ENCODE measurements at regions not wholly inside any gene's neighbourhood (a gene's known extent, or its start where the extent isn't known, plus 50 kb on each side); places are given as distances from the start of the nearest gene placed in this dataset.
"Not testable (repeated sequence)": the region's sequence is repeated elsewhere in the genome, so short reads cannot be mapped to it uniquely, and the experiment has no call there.

DNA sequence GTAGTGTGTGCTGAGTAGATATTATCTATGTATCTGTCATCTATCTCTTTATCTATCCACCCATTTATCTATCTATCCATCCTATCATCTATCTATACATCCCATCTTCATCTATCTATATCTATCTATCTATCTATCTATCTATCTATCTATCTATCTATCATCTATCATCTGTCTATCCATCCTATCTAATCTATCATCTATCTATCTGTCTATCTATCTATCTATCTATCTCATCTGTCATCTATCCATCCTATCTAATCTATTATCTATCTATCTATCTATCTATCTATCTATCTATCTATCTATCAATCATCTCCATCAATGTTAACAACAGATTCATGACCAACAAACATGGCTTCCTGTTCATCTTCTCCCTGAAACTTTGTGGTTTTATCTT is 90.5 kb upstream of the SLC24A3 start:
- no peak for DNase-seq

DNA sequence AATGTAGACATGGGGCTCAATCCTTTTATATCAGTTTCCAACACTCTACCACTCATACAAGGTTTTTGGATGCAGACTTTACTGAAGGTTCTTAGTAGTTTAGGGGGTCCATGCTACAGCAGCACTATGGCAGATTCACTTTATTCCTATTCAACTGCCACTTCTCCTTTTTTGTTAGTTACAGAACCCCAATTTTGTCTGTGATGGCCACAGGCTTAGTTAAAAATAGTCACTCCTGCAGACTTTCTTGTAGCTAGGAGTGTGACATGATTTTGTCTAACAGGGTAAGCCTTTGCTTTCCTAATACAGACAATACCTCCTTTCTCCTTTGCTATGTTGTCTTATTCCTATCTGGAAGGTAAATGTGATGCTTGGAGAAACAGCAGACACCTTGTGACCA is 90.0 kb upstream of the SLC24A3 start:
- no peak for DNase-seq

DNA sequence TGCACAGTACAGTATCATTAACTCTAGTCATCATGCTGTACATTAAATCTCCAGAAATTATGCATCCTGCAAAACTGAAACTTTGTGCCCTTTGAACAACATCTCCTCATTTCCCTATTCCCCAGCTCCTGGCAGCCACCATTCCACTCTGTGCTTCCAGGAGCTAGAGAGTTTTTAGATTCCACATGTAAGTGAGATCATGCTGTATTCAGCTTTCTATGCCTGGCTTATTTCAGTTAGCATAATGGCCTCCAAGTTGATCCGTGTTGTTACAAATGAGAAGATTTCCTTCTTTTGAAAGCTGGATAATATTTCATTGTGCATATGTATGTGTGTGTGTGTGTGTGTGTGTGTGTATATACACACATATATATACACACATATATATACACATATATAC is 86.9 kb upstream of the SLC24A3 start:
- no peak for DNase-seq

DNA sequence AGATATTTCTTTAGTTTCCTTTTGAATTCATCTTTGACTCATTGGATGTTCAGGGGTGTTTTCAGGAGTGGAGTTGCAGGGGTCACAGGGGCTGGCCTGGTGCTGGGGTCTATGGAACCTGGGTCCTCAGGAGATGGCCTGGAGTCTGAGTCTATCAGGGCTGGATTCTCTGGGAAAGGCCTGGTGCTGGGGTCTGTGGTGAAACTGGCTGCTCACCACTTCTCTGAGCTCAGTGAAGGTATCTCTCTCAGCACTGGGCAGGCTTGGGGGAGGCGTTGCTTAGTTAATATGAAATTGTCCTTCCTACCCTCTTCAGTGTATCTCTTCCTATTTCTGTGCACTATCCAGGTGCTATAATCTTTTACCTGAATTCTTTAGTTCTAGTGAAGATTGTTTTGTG is 83.1 kb upstream of the SLC24A3 start:
- no peak for DNase-seq

DNA sequence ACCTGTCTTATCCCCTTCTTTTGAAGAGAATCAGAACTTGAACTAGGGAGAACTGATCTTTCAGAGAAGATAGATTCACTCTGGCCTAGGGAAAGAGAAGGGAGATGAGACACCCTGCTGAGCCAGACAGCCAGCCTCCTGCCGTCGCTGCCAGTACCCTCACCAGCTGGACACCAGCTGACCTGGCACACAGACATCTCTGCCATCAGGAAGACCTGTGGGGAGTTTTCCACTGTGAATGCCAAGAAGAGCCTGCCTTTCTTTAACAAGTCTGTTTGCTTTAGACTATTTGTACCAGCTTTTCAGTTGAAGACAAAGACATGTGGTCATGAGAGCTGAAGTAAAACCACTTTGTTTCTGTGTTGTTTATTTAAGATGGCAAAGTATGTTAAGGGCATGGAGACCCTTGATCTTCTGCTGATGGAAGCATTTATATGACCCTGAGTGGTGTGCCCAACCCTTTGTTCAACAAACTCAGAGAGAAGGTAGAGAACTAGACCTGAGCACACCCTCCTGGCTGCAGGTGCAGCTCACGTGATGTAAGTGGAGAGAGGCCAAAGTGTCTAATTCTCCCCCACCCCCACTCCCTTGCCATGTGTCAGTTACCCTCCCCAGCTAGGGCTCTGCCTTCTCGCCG is 82.3 kb upstream of the SLC24A3 start:
- no peak for DNase-seq

DNA sequence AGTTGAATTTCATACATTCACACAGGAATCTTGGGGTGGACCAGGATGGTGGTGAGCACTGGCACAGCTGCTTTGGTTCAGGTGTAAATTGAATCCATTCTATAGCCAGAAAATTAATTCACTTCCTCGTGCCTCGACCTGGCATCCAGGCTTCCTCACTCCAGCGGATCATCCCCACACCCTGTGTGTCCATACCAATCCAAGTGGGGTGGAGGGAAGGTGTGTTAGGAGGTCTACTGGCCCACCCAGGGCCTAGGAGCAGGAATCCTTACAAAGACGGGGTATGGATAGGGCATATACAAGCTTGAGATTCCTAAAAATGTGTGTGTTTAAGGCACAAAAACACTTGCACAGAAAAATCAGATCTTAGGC is 81.8 kb upstream of the SLC24A3 start:
- no peak for DNase-seq

DNA sequence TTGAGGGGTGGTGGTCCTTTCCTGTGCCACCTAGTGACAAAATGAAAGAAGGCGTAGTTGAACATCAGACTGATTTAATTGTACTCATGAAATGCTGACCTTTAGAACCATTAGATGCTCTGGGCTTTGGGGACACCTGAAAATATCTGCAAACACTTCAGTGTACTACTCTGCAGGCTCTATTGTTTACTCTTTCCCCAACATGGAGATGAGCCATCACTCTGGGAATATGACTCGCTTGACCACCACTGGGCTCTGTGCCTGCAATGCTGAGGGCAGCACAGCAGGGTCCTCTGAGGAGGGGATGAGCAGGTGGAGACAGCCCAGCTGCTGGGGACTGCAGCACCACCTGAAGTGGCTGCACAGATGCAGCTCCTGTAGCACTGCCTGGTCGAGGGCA is 74.8 kb upstream of the SLC24A3 start:
- DNase-seq = no peak

DNA sequence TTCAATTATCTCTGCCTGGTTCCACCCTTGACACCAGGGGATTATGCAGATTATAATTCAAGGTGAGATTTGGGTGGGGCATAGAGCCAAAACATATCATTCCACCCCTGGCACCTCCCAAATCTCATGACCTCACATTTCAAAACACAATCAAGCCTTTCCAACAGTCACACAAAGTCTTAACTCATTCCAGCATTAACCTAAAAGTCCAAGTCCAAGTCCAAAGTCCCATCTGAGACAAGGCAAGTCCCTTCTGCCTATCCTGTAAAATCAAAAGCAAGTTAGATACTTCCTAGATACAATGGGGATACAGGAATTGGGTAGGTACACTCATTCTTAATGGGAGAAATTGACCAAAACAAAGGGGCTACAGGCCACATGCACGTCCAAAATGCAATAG is 73.7 kb upstream of the SLC24A3 start:
- DNase-seq = no peak

DNA sequence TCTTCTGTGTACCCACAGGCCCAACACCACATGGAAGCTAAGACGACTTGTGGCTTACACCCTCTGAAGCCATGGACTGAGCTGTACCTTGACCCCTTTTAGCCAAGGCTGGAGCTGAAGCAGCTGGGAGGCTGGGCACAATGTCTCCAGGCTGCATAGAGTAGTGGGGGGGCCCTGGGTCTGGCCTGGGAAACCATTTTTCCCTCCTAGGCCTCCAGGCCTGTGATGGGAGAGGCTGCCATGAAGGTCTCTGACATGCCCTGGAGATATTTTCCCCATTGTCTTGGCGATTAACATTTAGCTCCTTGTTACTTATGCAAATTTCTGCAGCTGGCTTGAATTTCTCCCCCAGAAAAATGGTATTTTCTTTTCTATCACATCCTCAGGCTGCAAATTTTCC is 72.9 kb upstream of the SLC24A3 start:
- not testable (repeated sequence) for DNase-seq

DNA sequence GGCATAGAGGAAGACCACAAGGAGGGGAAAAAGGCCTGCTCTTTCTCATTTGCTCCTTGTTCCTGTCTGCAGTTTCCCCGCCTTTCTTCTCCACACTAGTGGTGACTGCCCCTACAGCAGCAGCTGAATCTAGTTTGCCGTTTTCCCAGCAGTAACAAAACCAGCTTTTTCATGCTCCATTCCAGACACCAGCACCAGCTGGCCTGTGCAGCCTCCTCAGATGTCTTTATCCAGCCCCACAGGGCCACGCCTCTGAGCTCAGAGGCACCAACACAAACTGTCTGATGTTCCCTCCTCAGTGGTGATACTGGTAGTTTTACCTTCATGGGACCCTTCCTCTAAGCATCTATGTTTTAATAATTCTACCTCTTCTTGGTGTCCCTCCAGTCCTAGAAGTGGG is 70.4 kb upstream of the SLC24A3 start:
- no peak for DNase-seq

DNA sequence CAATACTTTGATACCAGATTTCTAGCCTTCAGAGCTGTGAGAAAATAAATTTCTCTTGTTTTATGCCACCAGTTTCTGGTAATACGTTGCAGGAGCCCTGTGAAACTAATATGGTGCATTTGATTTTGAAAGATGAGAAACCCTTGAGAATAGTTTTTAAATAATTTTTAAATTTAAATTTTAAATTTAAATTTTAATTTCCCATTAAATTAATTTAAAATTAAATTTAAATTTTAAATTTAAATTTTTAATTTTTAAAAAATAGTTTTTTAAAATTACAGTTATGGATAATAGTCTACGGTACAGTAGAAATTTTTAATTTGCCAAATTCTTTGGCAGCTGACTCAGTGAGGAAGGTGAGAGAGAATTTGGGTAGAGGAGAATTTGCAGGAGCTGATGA is 68.6 kb upstream of the SLC24A3 start:
- DNase-seq = no peak

DNA sequence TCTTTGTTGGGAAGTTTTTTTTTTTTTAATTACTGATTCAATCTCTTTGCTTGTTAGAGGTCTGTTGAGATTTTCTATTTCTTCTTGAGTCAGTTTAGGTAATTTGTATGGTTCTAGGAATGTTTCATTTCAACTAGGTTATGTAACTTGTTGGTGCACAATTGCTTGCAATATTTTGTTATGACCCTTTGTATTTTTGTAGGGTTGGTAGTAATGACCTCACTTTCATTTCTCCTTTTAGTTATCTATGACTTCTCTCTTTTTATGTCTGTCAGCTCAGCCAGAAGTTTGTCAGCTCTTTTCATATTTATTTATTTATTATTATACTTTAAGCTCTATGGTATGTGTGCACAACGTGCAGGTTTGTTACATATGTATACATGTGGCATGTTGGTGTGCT is 51.1 kb upstream of the SLC24A3 start:
- DNase-seq = no peak
